Right lobe of liver (tissue), 4 donors: ENCODE measurements at regions not wholly inside any gene's neighbourhood (a gene's known extent, or its start where the extent isn't known, plus 50 kb on each side); places are given as distances from the start of the nearest gene placed in this dataset.

ENCODE experiments used
- CTCF ChIP-seq, 4 donors: fragments of 200-600 bp in 3 of 4; fragments of 450-650 bp in 1 of 4; IDR thresholded peaks; one replicate each; pipeline versions ENCODE4 v1.5.1 to v1.8.0; 2016 to 2022; ENCODE audit warnings: antibody characterized with exemption in 4 of 4, mild to moderate bottlenecking in 2 of 4
- POLR2A ChIP-seq: fragments of 450-650 bp; IDR thresholded peaks from one replicate; pipeline ENCODE4 v1.6.1; 2017; ENCODE audit warnings: antibody characterized with exemption, mild to moderate bottlenecking
- donor health status: DM: no; HTN: no; CAD: no.
- donor health status: DM: no; HTN: no; CAD: no.
- donor health status: DM: no; HTN: yes; CAD: no.

- TF ChIP-seq CTCF (IDR thresholded peaks at IDR 0.05) (no peak), POLR2A (no peak)
Measured at GRCh38 chr4:57591073-57591472, 480.9 kb upstream of the IGFBP7 start.
